Suprapubic skin (tissue), 4 donors: ENCODE measurements at regions not wholly inside any gene's neighbourhood (a gene's known extent, or its start where the extent isn't known, plus 50 kb on each side); places are given as distances from the start of the nearest gene placed in this dataset.

Source experiments
- EP300 ChIP-seq: sonication (generic); formaldehyde crosslinking; IDR thresholded peaks from one replicate; pipeline ENCODE4 v1.6.1; 2017; ENCODE audit warnings: antibody characterized with exemption
- POLR2A ChIP-seq, 2 donors: fragments of 450-650 bp; IDR thresholded peaks; one replicate each; pipeline ENCODE4 v1.6.1; 2017; ENCODE audit warnings: antibody characterized with exemption in 2 of 2, mild to moderate bottlenecking in 2 of 2, moderate library complexity in 2 of 2
- POLR2AphosphoS5 ChIP-seq, 3 donors: sonication (generic); formaldehyde crosslinking; IDR thresholded peaks; one replicate each; pipeline ENCODE4 v1.6.1; 2017; ENCODE audit warnings: antibody characterized with exemption in 3 of 3
- TF ChIP-seq, protein P1 (sequence below), 2 donors: fragments of 200-600 bp in 1 of 2; fragments of 450-650 bp in 1 of 2; sonication (generic) in 1 of 2; IDR thresholded peaks; one replicate each; pipeline ENCODE4 v1.5.1; 2016 to 2019; ENCODE audit warnings: antibody characterized with exemption in 2 of 2, mild to moderate bottlenecking in 1 of 2, moderate library complexity in 1 of 2

DNA sequence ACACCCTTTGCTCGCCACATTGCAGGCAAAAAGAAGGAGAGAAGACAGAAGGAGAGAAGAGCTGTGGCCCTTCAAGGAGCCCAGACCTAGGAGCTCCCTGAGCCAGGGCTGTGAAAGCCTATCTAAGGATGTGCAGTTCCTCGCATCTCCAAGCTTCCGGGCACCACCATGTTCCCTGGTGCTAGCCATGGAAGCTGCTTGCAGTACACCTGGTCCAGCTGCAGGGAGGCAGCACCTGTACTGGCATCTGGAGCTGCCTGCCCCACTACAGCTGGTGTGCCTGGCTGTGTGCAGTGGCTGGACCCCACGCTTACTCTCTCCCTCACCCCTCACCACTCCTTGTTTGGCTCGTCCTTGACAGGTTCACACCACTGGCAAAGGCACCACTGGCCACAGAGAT lies 1111.8 kb upstream of the POT1 start:
- TF ChIP-seq, protein P1, sequence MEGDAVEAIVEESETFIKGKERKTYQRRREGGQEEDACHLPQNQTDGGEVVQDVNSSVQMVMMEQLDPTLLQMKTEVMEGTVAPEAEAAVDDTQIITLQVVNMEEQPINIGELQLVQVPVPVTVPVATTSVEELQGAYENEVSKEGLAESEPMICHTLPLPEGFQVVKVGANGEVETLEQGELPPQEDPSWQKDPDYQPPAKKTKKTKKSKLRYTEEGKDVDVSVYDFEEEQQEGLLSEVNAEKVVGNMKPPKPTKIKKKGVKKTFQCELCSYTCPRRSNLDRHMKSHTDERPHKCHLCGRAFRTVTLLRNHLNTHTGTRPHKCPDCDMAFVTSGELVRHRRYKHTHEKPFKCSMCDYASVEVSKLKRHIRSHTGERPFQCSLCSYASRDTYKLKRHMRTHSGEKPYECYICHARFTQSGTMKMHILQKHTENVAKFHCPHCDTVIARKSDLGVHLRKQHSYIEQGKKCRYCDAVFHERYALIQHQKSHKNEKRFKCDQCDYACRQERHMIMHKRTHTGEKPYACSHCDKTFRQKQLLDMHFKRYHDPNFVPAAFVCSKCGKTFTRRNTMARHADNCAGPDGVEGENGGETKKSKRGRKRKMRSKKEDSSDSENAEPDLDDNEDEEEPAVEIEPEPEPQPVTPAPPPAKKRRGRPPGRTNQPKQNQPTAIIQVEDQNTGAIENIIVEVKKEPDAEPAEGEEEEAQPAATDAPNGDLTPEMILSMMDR (IDR thresholded peaks at IDR 0.05) = no peak
- TF ChIP-seq POLR2AphosphoS5 (IDR thresholded peaks at IDR 0.05) (no peak), POLR2A (IDR thresholded peaks at IDR 0.05) (no peak), EP300 (no peak)
